ENCODE measurements at regions not wholly inside any gene's neighbourhood (a gene's known extent, or its start where the extent isn't known, plus 50 kb on each side); places are given as distances from the start of the nearest gene placed in this dataset.

DNA sequence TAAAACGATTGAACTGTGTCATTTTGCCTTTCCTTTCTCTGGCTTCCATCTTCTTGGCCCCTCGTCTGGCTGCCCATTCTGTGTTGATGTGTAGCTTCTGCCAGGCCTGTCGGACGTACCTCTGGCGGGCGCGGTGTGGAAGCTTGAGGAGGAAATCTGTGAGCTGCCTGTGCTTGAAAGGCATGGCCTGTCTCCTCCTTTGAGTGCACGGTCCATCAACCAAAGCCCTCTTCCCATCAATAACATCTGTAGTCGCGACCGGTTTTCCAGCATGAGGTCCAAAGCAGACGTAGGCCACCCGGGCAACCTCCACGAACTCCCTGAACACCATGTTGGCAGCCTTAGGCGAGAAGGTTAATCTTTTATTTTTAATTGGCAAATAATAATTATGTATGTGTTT lies 202.7 kb downstream of the CRLF2 start:
- TF ChIP-seq NKRF (conservative IDR thresholded peaks at IDR 0.05) (no peak), TCF3 (IDR thresholded peaks at IDR 0.05; ENCODE audit: borderline replicate concordance, insufficient read depth, low read depth, low read length) (no peak), FOXM1 (IDR thresholded peaks at IDR 0.05; ENCODE audit: low read depth, low read length) (no peak), GABPA (IDR thresholded peaks at IDR 0.05; ENCODE audit: low read depth) (no peak), POLR2A (IDR thresholded peaks at IDR 0.05; ENCODE audit: low read depth, low read length) (no peak), CHD2 (IDR thresholded peaks at IDR 0.05; ENCODE audit: borderline replicate concordance, low read depth, low read length) (no peak), EP300 (IDR thresholded peaks at IDR 0.05; ENCODE audit: borderline replicate concordance in 1 of 2, control insufficient read depth in 1 of 2, low read depth in 2 of 2, low read length in 2 of 2) (no peak), POLR2AphosphoS5 (IDR thresholded peaks at IDR 0.05; ENCODE audit: low read length) (no peak), SPI1 (IDR thresholded peaks at IDR 0.05; ENCODE audit: borderline replicate concordance, insufficient read depth, low read depth, low read length) (no peak)
- TF ChIP-seq, protein P1, sequence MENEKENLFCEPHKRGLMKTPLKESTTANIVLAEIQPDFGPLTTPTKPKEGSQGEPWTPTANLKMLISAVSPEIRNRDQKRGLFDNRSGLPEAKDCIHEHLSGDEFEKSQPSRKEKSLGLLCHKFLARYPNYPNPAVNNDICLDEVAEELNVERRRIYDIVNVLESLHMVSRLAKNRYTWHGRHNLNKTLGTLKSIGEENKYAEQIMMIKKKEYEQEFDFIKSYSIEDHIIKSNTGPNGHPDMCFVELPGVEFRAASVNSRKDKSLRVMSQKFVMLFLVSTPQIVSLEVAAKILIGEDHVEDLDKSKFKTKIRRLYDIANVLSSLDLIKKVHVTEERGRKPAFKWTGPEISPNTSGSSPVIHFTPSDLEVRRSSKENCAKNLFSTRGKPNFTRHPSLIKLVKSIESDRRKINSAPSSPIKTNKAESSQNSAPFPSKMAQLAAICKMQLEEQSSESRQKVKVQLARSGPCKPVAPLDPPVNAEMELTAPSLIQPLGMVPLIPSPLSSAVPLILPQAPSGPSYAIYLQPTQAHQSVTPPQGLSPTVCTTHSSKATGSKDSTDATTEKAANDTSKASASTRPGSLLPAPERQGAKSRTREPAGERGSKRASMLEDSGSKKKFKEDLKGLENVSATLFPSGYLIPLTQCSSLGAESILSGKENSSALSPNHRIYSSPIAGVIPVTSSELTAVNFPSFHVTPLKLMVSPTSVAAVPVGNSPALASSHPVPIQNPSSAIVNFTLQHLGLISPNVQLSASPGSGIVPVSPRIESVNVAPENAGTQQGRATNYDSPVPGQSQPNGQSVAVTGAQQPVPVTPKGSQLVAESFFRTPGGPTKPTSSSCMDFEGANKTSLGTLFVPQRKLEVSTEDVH (IDR thresholded peaks at IDR 0.05; ENCODE audit: low read depth, partially characterized antibody), result no peak
- TF ChIP-seq, protein P2, sequence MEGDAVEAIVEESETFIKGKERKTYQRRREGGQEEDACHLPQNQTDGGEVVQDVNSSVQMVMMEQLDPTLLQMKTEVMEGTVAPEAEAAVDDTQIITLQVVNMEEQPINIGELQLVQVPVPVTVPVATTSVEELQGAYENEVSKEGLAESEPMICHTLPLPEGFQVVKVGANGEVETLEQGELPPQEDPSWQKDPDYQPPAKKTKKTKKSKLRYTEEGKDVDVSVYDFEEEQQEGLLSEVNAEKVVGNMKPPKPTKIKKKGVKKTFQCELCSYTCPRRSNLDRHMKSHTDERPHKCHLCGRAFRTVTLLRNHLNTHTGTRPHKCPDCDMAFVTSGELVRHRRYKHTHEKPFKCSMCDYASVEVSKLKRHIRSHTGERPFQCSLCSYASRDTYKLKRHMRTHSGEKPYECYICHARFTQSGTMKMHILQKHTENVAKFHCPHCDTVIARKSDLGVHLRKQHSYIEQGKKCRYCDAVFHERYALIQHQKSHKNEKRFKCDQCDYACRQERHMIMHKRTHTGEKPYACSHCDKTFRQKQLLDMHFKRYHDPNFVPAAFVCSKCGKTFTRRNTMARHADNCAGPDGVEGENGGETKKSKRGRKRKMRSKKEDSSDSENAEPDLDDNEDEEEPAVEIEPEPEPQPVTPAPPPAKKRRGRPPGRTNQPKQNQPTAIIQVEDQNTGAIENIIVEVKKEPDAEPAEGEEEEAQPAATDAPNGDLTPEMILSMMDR (IDR thresholded peaks at IDR 0.05 in 2 of 3, conservative IDR thresholded peaks at IDR 0.05 in 1 of 3; ENCODE audit: control insufficient read depth in 2 of 3, extremely low read depth in 1 of 3, insufficient read depth in 1 of 3, low read depth in 3 of 3, low read length in 3 of 3), result no peak
- TF ChIP-seq, protein P3, sequence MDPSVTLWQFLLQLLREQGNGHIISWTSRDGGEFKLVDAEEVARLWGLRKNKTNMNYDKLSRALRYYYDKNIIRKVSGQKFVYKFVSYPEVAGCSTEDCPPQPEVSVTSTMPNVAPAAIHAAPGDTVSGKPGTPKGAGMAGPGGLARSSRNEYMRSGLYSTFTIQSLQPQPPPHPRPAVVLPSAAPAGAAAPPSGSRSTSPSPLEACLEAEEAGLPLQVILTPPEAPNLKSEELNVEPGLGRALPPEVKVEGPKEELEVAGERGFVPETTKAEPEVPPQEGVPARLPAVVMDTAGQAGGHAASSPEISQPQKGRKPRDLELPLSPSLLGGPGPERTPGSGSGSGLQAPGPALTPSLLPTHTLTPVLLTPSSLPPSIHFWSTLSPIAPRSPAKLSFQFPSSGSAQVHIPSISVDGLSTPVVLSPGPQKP (IDR thresholded peaks at IDR 0.05; ENCODE audit: low read depth, low read length), result no peak
